ENCODE measurements at regions not wholly inside any gene's neighbourhood (a gene's known extent, or its start where the extent isn't known, plus 50 kb on each side); places are given as distances from the start of the nearest gene placed in this dataset.
A peak's percentile ranks its signal among the peaks of the same experiment; 100 is the strongest.

DNA sequence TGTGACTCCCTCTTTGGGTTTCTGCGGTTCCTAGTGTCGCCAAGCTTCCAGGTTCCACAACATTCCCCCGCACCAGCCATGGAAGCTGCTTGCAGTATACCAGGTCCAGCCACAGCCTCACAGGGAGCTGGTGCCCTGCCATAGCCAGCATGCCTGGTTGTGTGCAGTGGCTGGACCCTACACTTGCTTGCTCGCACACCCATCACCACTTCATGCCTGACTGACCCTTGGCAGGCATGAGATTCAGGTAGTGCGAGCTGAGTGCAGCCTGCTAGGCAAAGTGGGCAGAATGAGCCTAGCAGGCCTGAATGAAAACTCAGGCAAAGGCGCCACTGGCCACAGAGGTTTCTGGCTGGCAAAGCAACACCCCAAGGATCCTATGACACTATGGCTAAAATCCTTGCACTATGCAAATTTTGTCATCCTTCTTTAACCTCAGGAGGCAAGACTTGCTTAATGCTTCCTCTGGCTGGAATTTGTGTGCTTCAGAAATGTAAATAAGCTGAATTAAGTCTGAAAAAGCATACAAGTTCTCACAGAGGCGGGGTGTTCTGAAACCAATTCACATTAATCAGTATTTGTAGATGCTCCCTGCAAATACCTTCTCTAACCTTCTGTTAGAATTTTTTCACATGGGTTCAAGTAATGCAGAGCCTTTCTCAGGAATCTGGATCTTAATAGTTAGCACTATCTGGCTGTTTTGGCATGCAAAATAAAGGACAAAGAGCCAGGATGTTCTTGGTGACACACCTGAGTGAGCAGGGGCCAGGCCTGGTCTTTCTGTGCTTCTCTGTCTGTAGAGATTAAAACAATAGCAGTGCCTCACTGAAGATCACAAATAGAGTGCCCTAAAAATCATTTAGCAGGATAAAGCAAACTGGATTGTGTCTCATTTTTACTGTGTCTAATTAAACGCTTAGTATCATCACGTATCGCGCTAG lies 256.9 kb downstream of the GPATCH2 start:
- DNase-seq: no peak

DNA sequence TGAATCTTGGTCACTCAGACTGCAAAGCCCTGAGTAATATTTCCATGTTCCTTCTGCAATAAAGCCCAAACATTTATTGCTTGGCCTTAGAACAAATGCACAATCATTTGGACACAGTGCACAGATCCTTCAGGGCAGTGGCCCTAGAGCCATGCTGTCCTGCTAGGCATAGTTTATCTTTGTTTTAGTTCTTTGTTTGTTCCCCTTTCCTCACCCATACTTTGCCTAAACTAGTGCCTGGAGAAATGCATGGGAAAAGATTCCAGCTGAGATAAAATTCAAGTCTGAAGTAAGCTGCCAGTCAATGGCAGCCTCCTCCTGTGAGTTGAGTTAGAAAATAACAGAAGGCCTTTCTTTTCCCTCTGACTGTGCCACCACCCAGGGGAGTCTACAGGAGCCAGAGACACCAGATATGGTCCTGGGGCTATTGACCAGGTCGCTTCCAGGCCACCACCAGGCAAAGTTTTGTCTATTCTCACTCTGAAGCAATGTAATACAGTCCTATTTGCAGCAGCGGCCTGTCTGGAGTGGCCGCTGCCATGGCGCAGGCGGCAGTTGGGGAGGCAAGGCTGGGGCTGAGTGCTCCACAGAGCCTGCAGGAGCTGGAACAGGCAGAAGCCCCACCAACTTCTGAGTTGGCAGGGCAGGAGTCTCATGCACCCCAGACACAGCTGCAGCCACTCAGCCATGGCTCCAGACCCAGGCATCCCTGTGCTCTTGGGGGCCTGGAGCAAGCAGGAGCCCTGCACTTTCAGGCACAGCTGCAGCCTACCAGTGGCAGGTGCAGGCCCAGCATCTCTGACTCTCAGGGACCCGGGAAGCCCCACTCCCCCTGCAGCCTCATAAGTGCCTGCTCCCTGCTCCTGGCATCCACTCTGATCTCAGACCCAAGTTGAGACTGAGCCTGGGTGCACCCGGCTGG lies 258.6 kb downstream of the GPATCH2 start:
- DNase-seq: no peak

DNA sequence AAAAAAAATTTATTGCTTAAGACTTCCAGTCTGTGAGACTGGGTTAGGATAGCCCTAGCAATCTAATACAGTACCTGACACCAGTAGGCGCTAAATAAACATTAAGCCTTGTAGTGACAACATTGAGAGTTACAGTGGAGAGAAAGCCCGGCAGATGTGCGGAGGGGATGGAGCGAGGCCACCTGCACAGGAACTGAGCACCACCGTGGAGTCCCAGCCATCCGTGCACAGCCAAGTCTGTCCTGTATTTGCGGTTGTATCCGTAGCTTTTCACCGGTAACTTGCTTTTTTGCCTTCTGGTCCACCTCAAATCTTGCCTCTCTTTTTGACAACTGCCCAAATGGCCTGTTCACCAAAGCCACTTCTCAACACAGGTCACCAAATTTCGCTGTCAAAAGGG lies 260.1 kb downstream of the GPATCH2 start:
- DNase-seq: no peak

DNA sequence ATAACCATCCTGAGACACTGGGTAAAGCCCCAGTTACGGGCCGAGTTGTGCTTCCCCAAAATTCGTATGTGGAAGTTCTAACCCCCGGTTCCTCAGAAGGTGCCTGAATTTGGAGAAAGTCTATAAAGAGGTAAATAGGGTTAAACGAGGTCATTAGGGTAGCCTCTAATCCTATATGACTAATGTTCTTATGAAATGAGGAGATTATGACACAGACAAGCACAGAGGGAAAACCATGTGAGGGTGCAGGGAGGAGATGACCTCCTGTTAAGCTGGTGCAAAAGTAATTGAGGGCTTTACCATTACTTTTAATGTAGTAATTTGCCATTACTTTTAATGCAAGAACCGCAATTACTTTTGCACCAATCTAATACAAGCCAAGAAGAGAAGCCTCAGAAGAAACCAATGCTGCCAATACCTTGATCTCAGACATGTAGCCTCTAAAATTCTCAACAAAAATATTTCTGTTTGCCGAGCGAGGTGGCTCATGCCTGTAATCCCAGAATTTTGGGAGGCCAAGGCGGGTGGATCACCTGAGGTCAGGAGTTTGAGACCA lies 260.8 kb downstream of the GPATCH2 start:
- DNase-seq: no peak

DNA sequence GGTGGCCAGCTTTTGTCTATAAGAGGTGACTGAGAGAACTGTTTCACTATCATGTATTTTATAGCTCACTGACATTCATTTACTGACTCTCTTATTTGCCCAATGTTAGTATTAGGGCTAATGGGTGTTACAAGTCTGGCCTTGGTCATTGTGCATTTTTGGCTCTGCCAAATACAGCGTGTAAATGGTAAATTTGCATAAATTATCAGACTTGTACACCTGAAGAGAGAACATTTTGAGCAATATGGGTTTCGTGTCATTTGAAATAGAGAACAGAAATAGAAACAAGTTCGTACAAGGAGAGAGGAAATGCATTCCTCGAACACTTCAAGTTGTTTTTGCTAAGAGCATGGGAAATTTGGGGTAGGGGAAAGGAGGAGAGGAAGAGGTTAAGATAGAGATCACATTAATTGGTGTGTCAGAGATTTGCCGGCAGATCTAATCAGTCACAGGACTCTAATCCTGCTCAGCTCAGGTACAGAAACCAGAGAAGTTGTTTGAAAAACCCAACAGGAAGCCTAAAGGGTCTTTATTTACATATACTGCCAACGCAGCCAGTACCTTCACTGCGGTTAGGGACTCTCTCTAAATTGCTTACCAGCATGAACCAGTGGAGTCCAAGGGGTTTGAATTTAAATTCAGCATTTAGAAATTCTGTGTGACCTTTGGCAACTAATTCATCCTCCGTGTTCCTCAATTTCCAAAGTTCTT lies 261.5 kb downstream of the GPATCH2 start:
- no peak for DNase-seq

DNA sequence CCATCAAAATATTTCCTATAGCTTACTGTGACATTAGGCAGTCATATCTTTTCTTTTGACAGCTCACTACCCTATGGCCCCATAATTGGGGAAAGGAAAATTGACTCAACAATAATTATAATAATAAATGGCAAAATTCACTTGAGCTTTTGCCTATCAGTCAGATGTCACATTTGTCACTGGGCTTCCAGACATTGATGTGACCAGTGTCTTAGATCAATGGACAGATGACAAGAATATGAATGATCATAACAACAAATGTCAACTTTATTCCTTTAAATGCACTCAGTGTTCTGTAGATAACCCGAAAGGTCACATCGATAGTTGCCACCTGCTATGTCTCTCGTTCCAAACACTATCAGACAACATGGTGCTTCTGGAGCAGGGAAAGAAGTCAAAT lies 266.7 kb downstream of the GPATCH2 start:
- no peak for DNase-seq

DNA sequence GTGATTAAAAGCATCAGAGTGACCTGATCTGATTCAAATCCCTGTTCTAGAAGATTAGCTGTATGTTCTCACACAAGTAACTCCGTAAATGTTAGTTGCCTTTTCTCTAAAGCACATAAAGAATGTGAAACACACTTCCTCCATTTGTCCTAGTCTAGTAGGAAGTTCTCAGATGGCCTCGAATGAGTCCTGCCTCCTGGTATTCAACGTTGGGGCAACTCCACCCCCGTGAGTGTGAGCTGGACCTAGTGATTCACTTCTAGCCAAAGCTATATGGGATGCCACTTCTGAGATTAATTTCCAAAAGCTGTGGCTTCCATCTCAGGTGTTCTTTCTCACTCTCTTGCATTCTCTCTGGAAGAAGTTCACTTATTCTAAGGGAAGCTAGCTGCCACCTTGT lies 267.6 kb downstream of the GPATCH2 start:
- no peak for DNase-seq

DNA sequence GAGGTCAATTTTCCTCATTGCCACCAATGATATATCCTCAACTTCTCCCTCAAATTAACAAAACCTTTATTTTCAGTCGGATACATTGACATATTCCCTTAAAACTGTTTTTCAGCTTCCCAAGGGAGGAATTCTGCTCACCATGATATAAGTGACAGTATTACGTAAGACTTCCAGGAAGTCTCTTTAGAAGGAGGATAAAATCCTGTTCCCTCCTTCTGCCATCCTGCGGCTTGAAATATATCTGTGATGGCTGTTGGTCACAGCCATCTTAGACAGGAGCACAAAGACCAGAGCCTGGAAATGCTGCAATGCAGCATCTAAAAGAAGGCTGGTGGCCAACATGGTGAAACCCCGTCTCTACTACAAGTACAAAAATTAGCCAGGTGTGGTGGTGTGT lies 270.4 kb downstream of the GPATCH2 start:
- DNase-seq: no peak

DNA sequence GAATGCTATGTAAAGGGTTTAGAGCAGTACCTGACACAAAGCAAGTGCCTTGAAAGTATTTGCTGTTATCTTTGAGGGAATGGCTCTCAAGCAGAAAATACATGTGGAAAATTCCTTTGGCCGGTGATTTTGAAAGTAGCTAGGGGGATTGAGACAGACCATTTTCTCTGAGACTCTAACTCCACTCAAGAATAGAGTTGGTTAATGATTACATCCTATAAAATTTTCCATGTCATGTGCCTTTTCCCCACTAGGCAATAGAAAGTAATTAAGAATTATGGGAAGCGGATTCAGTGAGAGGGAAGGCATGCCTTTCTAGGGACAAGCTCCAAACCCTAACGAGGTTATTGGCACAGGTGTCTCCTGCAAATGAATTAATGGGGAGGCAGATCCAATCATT lies 276.0 kb downstream of the GPATCH2 start:
- DNase-seq: no peak

DNA sequence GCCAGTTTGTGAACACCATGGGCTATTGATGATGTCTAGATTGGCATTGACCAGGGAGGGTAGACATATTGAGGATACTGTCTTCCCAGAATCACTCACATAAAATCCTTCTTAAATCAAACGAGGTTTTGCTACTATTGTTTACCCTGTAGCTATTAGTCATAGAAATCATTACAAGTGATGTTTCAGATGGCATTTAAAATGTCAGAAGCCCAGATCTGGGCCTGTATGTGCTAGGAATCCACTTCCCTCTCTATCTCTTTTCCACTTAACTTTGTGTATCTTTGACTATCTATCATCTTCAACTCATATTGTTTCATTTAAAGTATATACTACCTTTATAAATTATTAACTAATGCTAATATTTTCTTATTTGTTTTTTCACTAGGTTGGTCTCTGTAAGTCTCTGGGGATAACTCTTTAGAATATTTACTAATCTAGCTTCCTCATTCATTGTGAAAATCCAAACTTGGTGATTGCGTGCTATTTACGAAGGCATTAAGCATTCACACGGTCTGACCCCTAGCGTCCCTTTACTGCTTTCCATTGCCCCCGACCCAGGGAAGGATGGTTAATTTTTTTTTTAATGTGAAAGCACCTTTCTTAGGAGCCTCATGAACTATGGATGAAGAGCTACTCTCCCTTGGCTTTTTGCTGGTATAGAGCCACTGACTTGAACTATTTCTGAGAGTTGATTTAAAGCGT lies 281.8 kb downstream of the GPATCH2 start:
- no peak for DNase-seq

DNA sequence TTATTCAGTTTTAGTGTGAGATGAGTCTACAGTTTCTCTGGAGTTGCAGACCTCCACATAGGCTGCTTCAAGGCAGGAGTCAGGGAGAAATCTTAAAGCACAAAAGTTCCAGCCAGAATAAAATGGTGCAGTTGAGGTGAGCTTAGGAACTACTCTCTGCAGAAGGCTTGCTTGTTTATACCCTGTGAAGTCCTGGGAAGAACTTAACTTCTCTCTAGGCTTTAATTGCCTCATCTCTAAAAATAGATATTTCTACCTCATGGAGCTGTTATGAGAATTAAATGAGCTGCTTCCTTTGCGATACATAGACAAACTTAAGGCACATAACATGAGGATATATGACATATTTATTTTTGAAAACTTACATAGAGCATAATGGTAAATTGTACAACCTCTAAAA lies 286.2 kb downstream of the GPATCH2 start:
- DNase-seq: no peak

DNA sequence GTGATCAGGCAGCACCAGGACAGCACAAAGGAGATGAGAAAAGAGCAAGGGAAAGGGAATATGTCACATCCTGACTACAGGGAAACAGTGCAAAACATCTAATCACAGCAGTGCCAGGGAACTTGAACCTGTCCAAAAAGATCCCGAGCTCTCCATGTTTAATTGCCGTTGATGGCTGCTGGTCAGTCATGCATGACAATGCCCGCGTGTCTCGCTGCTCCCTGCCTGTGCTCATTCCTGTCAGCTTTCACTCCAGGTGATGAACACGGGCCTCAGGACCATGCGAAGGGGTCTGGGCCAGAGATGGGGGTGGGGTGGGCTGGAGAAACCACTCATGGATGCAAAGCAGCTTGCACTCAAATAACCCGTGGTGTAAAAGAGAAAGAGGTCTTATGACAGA lies 287.0 kb downstream of the GPATCH2 start:
- DNase-seq: peak; percentile 17

DNA sequence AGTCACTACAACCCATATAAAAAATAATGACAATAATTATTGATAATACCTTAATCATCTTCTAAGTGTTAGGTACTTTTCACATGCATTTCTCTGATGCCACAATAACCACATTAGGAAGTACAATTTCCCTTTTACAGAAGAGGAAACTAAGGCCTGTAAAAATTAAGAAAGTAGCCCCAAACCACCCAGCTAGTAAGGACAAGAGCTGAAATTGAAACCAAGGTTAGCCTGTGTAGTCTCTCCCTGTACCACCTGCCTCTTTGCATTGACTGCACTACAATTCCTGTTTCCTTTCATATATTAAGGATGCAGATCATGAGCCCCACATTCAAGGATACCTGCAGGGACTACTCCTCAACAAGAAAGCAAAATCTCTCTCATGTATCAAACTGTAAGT lies 288.8 kb downstream of the GPATCH2 start:
- no peak for DNase-seq

DNA sequence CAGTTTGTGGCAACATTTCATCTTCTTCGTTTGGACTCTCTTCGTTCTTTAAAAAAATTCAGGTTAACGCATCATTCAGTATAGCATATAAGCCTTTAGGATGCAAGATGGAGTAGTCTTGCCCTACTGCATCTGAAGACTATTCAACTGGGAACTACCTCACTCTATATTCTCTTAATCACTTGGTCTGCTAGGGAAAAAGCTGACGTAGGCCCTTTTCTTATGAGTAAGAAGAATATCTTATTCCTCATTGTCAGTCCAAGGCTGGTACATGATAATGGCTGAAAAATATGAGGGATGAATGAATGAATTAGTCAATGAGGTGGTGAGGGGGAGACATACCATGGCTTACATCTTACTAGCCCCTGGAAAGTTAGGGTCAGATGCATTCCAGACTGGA lies 294.2 kb downstream of the GPATCH2 start:
- DNase-seq: no peak

DNA sequence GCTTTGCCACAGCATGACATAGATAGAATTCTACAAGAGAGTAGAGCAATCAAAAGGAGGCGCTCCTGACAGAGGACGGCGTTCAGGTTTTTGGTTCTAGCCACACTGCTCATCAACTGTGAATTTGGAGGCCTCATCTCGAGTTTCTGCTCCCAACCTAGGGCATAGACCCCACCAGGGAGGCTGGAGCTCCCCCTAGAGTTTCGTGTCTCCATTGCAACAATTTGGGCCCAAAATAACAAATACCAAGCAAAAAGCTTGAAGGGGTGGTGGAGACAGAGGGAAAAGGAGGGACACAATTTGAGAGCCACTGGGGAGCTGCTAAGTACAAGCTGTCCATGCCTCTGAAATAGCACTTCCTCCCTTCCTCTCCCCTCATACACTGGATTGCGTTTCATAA lies 297.0 kb downstream of the GPATCH2 start:
- no peak for DNase-seq

DNA sequence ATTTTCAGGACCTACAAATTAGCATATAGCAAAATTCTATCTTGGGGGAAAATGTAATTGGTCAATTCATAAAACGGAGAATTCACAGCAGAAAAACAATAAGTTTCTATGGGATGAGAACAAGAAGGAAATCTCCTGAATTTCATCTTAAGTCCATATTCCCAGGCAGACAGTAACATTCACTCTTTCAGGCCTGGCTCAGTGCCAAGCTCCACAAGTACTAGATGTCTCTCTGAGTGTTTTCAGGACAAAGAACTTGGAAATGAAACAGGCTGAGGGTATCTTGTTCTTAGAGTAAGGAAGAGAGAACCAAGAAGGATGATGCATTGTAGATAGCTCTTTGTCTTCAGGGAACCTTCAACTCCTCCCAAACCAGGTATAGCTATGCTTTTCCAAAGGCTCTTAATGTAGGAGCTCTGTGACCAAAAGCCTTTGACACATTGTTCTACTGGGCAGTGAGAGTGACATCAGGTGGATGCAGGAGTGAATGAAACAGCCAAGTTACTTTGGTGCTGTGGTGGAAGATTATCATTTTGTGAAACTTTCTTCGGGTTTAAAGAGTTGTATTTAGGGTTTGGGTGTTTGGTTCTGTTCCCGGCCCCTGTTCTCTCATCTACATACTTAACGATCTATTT lies 298.3 kb downstream of the GPATCH2 start:
- DNase-seq: no peak

DNA sequence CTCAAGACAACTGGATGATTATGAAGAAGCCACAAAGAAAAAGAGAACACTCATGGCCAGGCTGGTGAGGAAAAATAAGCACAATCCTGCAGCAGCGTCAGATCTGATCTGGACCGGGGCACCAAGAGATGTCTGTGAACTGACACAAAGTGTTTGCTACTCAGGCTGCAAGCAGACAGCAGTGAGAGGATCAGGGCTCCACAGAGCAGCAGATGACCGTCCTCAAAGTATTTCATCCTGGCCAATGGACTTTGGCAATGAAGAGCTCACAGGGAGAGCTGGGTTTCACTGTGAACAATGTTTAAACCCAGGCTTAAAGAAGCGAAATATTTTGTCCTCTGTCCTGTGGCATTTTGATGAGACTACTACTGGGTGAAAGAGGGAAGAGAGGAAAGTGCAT lies 299.2 kb downstream of the GPATCH2 start:
- DNase-seq: no peak

DNA sequence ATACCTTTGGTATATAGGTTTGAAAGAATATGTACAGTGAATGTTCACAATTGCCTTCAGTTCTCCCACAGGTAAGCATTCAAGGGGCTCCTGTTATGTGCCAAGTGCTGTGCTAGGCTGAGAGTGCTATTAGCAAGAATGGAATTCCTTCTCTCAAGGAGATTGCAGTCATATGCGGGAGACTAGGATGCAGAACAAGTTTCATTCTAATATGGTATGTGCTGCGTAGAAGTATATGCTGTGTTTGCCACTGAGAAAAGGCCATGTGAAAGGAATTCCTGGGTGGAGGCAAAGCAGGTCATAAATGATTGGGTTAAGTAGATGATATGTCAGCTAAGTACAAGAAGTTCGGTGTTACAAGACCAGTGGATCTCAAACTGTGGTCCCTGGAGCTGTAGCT lies 303.0 kb downstream of the GPATCH2 start:
- DNase-seq: no peak

DNA sequence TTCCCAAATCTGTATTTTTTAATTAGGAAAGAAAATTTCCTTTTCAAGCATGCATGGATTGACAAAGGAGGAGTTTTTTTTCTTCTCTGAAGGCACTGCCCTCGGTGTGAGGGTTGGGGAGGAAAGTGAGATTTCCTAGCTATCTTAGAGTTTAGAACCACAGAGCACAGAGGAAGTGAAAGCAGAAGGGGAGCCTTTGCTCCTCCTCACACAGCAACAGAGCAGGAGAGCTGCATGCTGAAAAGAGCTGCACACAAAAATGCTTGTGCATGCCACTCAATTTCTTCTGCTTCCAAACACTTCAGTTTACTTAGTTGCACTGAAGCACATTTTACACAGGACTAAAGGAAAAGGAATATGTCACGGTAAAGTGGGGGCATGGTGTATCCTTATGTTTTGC lies 308.1 kb downstream of the GPATCH2 start:
- DNase-seq: no peak

DNA sequence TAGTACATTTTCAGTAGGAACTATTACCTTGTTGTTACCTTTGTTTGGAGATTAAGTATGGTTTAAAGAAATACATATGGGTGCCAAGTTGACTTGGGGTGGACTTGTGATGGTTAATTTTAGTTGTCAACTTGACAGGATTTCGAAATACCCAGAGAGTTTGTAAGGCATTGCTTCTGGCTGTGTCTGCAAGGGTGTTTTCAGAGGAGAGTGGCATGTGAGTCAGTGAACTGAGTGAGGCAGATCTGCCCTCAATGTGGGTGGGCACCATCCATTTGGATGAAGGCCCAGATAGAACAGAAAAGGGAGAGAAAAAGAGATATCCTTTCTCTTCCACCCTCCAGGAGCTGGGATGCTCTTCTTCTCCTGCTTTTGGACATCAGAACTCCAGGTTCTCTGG lies 315.5 kb downstream of the GPATCH2 start:
- no peak for DNase-seq

DNA sequence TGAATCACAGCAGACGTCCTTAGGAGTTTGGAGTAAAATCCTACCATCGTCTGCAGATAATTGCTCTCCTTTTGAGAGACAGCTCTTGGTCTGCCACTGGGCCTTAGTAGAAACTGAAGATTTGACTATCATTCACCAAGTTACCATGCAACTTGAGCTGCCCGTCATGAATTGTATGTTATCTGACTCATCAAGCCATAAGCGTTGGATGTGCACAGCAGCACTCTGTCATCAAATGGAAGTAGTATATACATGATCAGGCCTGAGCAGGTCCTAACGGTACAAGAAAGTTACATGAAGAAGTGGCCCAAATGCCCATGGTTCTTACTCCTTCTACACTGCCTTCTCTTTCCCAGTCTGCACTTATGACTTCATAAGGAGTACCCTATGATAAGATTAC lies 317.8 kb downstream of the GPATCH2 start:
- no peak for DNase-seq

DNA sequence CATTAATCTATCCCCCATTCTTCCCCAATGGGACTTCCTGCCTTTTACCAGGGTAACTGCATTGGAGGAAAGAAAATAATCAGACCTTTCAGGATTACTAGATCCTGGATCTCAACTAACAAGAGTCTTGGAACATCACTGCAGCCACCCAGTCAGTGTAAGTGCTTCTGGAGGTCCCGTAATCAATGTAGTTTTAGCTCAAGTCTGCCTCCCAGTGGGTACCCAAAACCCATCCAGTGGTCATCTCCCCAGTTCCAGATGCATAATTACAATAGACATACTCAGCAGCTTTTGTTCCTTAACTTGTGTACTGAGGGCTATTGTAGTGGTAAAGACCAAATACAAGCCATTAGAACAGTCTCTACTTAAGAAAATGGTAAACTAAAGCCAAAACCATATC lies 319.1 kb downstream of the GPATCH2 start:
- DNase-seq: no peak
